Calu3 (cell line): ENCODE measurements at regions not wholly inside any gene's neighbourhood (a gene's known extent, or its start where the extent isn't known, plus 50 kb on each side); places are given as distances from the start of the nearest gene placed in this dataset.

Experiments used
- BruUV-seq: library from RNA; stranded (reverse); fragments of 400-500 nt; replicated peaks from 2 replicates; lab custom pipeline; 2021; lab: Mats Ljungman, UMichigan
- CTCF ChIA-PET: fragments of 300-600 bp; sonication (Branson Sonifier 250); formaldehyde crosslinking; loops from one replicate; lab custom pipeline; 2022; ENCODE audit warnings: antibody characterized with exemption; lab: Charles Lee
- DNase-seq: peaks from one replicate; pipeline ENCODE4 v3.0.0; 2022
- H3K27ac Mint-ChIP-seq: one replicate; pipeline ENCODE4 v1.8.0; 2022; ENCODE audit warnings: mixed read lengths; ENCODE audit not compliant: unreplicated experiment
- H3K27me3 Mint-ChIP-seq: one replicate; pipeline ENCODE4 v1.8.0; 2022; ENCODE audit warnings: mixed read lengths; ENCODE audit not compliant: unreplicated experiment
- H3K36me3 Mint-ChIP-seq: one replicate; pipeline ENCODE4 v1.8.0; 2022; ENCODE audit warnings: mild to moderate bottlenecking, moderate library complexity, mixed read lengths; ENCODE audit not compliant: insufficient read depth, unreplicated experiment
- H3K4me1 Mint-ChIP-seq: one replicate; pipeline ENCODE4 v1.8.0; 2022; ENCODE audit warnings: mild to moderate bottlenecking, low read depth, mixed read lengths; ENCODE audit not compliant: unreplicated experiment
- H3K4me3 Mint-ChIP-seq: one replicate; pipeline ENCODE4 v1.8.0; 2022; ENCODE audit warnings: mild to moderate bottlenecking, low read depth, moderate library complexity, mixed read lengths; ENCODE audit not compliant: unreplicated experiment
- H3K9me3 Mint-ChIP-seq: one replicate; pipeline ENCODE4 v1.8.0; 2022; ENCODE audit warnings: low read depth, mixed read lengths; ENCODE audit not compliant: unreplicated experiment
- CTCF ChIP-seq: fragments of 200-600 bp; IDR thresholded peaks from one replicate; pipeline ENCODE4 v1.8.0; 2022; ENCODE audit warnings: antibody characterized with exemption; ENCODE audit not compliant: unreplicated experiment
- intact Hi-C: fragments of 100-400 bp; cut with micrococcal nuclease; formaldehyde crosslinking; loops from one replicate; pipeline ENCODE4 v1.10.0; 2022; ENCODE audit not compliant: unreplicated experiment

GRCh38 chr21:35562876-35563275 is 497.4 kb downstream of the SETD4 start:
- CTCF ChIA-PET: no interaction called here

DNA sequence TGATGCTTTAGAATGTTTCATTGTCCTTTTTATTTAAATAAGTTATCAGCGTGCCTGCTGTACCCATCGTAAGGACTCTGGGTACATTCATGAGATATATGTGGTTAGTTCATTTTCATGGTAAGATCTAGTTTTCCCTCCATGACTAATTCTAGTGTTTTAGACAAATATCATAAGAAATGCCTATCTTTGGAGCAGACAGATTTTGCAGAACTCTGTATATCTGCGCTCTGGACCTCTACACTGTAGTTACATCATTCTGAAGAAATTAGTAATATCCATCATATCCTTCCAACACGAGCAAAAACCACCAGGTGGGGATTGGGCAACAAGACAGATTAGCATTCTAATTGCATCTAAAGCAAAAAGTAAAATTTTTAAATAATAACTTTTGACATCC is 499.2 kb downstream of the SETD4 start:
- no peak for TF ChIP-seq CTCF
- Mint-ChIP-seq H3K4me1 (peaks cover 18% of the 10 kb centered on the region), H3K27ac (no peak overlapping the region), H3K4me3 (no peak overlapping the region), H3K36me3 (peaks cover 5% of the 10 kb centered on the region), H3K9me3 (no peaks in the 10 kb centered on the region), H3K27me3 (no peaks in the 10 kb centered on the region)
- CTCF ChIA-PET: no interaction called here
- DNase-seq: no peak
- intact Hi-C loops: no loop called here
- no TSS peak for BruUV-seq

More at GRCh38 chr21:35562876-35563275, 497.4 kb downstream of the SETD4 start:
- Mint-ChIP-seq H3K4me3 (no peak overlapping the region), H3K36me3 (peaks cover 5% of the 10 kb centered on the region), H3K27ac (no peak overlapping the region), H3K9me3 (no peaks in the 10 kb centered on the region), H3K4me1 (peaks cover 18% of the 10 kb centered on the region), H3K27me3 (no peaks in the 10 kb centered on the region)
- TF ChIP-seq CTCF: no peak
- no TSS peak for BruUV-seq
- intact Hi-C loops: no loop called here
- DNase-seq: no peak

DNA sequence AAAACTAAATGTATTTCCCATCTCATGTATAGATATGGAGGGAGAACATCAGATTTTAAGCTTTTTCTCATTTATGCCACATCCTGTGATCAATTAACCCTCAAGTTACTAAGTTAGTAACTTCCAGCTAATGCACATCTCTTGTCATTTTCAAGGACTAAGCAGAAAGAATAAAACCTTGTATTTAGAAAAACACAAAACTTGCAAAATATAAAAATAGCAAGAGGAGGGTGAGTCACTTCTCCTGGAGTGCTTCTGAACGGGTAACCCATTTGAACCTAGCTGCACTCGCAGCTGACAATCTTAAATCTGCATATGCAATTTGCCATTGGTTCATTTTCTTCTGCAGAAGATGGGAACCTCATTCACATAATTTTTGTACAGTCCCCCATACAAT is 500.5 kb downstream of the SETD4 start:
- H3K4me3 Mint-ChIP-seq: no peak overlapping the region
- H3K4me1 Mint-ChIP-seq: peaks cover 6% of the 10 kb centered on the region
- CTCF ChIA-PET: no interaction called here
- TF ChIP-seq CTCF: no peak
- H3K27me3 Mint-ChIP-seq: no peaks in the 10 kb centered on the region
- H3K9me3 Mint-ChIP-seq: no peaks in the 10 kb centered on the region
- no TSS peak for BruUV-seq
- no peaks in the 10 kb centered on the region for H3K36me3 Mint-ChIP-seq
- no peak overlapping the region for H3K27ac Mint-ChIP-seq
- DNase-seq: no peak
- intact Hi-C loops: no loop called here

GRCh38 chr21:35559128-35559828 is 501.0 kb downstream of the SETD4 start:
- Mint-ChIP-seq H3K4me1 (peaks cover under 1% of the 10 kb centered on the region), H3K36me3 (no peaks in the 10 kb centered on the region), H3K4me3 (no peak overlapping the region), H3K27me3 (no peaks in the 10 kb centered on the region), H3K9me3 (no peaks in the 10 kb centered on the region), H3K27ac (no peak overlapping the region)
- TF ChIP-seq CTCF: no peak
- BruUV-seq: no TSS peak
- intact Hi-C loops: no loop called here
- CTCF ChIA-PET: interaction anchor here (0.6 kb wide), 1 partner anchor 553 kb away, joined by 6 read pairs; no protein-coding TSS in a partner anchor
- no peak for DNase-seq
